ENCODE measurements at regions not wholly inside any gene's neighbourhood (a gene's known extent, or its start where the extent isn't known, plus 50 kb on each side); places are given as distances from the start of the nearest gene placed in this dataset.

DNA sequence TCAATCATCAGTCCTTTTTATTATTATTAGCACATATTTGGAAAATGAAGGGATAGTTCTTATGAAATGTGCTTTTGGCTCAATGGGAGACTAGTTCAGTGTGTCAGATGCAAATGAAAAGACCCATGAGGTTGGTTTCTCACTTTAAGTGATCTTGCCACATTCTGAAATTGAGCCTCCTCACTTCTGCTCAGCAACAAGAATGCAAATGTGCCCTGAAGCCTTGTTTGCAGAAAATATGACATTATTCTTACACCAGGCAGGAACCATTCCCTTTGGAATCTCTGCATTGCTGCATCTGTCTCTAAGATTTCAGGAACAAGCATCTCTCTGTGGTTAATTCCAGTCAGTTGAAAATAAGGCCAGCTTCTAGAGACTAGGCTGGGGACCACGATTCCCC is 186.1 kb upstream of the PLPP4 start:
- no peak for TF ChIP-seq CTCF (conservative IDR thresholded peaks at IDR 0.05; ENCODE audit: control insufficient read depth, insufficient read depth, low read depth, low read length)
- no peak for DNase-seq (ENCODE audit: low read depth)
- no peak overlapping the region for H3K4me3 ChIP-seq (ENCODE audit: control insufficient read depth, low read depth, low read length)

- H3K4me3 ChIP-seq (ENCODE audit: control insufficient read depth, low read depth, low read length) = no peak overlapping the region
- no peak for DNase-seq (ENCODE audit: low read depth)
- no peak for TF ChIP-seq CTCF (conservative IDR thresholded peaks at IDR 0.05; ENCODE audit: control insufficient read depth, insufficient read depth, low read depth, low read length)
Observed at GRCh38 chr10:120271696-120272095, 185.3 kb upstream of the PLPP4 start.

- H3K4me3 ChIP-seq (ENCODE audit: control insufficient read depth, low read depth, low read length) = no peak overlapping the region
- no peak for DNase-seq (ENCODE audit: low read depth)
- no peak for TF ChIP-seq CTCF (conservative IDR thresholded peaks at IDR 0.05; ENCODE audit: control insufficient read depth, insufficient read depth, low read depth, low read length)
Observed at GRCh38 chr10:120272350-120272749, 184.7 kb upstream of the PLPP4 start.

DNA sequence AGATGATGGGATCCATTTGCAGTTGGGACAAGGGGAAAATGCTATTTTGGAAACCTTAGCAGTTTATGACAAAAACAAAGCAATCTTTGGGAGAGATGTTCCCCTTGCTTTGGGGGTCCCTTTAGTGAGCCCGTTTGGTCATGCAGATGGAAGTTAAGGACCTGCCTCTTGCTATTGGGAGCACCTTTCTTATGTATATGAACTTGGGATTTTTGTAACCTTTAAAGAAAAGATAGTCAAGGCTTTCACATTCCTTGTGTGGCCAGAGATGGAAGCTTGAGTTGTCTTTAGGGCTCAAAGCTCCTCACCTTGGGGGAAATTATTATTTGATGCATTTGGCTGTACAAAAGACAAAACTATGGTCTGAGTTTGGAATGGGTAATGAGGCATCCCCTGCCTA is 179.0 kb upstream of the PLPP4 start:
- no peak for TF ChIP-seq CTCF (conservative IDR thresholded peaks at IDR 0.05; ENCODE audit: control insufficient read depth, insufficient read depth, low read depth, low read length)
- no peak overlapping the region for H3K4me3 ChIP-seq (ENCODE audit: control insufficient read depth, low read depth, low read length)
- DNase-seq (ENCODE audit: low read depth) = no peak

DNA sequence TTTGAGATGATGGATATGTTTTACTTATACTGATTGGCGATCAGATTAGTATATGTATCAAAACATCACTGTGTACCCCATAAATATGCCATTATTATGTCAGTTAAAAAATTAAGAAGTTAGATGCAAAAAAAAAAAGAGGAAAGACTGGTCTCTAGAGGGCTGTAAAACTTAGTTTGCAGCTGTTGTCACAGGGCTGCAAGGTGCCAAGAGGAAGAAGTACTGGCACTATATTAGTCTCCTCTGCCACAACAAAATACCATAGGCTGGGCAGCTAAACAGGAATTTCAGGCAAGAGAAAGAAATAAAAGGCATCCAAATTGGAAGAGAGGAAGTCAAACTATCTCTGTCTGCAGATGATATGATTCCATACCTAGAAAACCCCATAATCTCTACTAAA is 177.8 kb upstream of the PLPP4 start:
- TF ChIP-seq CTCF (conservative IDR thresholded peaks at IDR 0.05; ENCODE audit: control insufficient read depth, insufficient read depth, low read depth, low read length) = no peak
- no peak overlapping the region for H3K4me3 ChIP-seq (ENCODE audit: control insufficient read depth, low read depth, low read length)
- no peak for DNase-seq (ENCODE audit: low read depth)

- no peak overlapping the region for H3K4me3 ChIP-seq (ENCODE audit: control insufficient read depth, low read depth, low read length)
- TF ChIP-seq CTCF (conservative IDR thresholded peaks at IDR 0.05; ENCODE audit: control insufficient read depth, insufficient read depth, low read depth, low read length) = no peak
- no peak for DNase-seq (ENCODE audit: low read depth)
Observed at GRCh38 chr10:120282421-120282820, 174.6 kb upstream of the PLPP4 start.

- H3K4me3 ChIP-seq (ENCODE audit: control insufficient read depth, low read depth, low read length) = no peak overlapping the region
- no peak for TF ChIP-seq CTCF (conservative IDR thresholded peaks at IDR 0.05; ENCODE audit: control insufficient read depth, insufficient read depth, low read depth, low read length)
- no peak for DNase-seq (ENCODE audit: low read depth)
Observed at GRCh38 chr10:120282846-120283492, 174.1 kb upstream of the PLPP4 start.

All from fibroblast of mammary gland (primary cell).